H1 (cell line): ENCODE measurements at regions not wholly inside any gene's neighbourhood (a gene's known extent, or its start where the extent isn't known, plus 50 kb on each side); places are given as distances from the start of the nearest gene placed in this dataset.

Experiments used
- CTCF ChIA-PET: fragments of 300-600 bp; sonication (Branson Sonifier 250); formaldehyde crosslinking; loops from one replicate; lab custom pipeline; 2021; ENCODE audit not compliant: partially characterized antibody; lab: Charles Lee
- POLR2A ChIA-PET: fragments of 300-600 bp; sonication (Branson Sonifier 250); formaldehyde crosslinking; loops from one replicate; lab custom pipeline; 2021; ENCODE audit warnings: inconsistent platforms; ENCODE audit not compliant: partially characterized antibody; lab: Charles Lee
- DNase-seq, 2 experiments: peaks; one replicate each; pipeline versions ENCODE4 v3.0.0 to v3.0.0-alpha.2; 2010 to 2022; ENCODE audit warnings: low spot score in 2 of 2, low read depth in 1 of 2, mixed read lengths in 1 of 2
- FAIRE-seq: peaks from 2 replicates; lab custom pipeline; 2011; peaks lifted over from hg19 to GRCh38; lab: Jason Lieb, UNC
- H2AFZ ChIP-seq: 2 replicates; pipeline ENCODE4 v1.8.1; 2012; ENCODE audit warnings: low read length, inconsistent platforms
- H2AK5ac ChIP-seq: 2 replicates; pipeline ENCODE4 v1.6.1; 2013; ENCODE audit warnings: low read depth, low read length
- H2BK120ac ChIP-seq: replicated peaks from 2 replicates; pipeline ENCODE3; 2013; ENCODE audit warnings: low read depth, low read length, inconsistent platforms
- H2BK12ac ChIP-seq: 2 replicates; pipeline ENCODE4 v1.6.1; 2013; ENCODE audit warnings: low read depth, low read length
- H2BK15ac ChIP-seq: 2 replicates; pipeline ENCODE4 v1.6.1; 2013; ENCODE audit warnings: low read length
- H2BK20ac ChIP-seq: 2 replicates; pipeline ENCODE4 v1.6.1; 2013; ENCODE audit warnings: low read length
- H2BK5ac ChIP-seq: 2 replicates; pipeline ENCODE4 v1.6.1; 2013; ENCODE audit warnings: low read depth, low read length
- H3K14ac ChIP-seq: 2 replicates; pipeline ENCODE4 v1.6.1; 2013; ENCODE audit warnings: inconsistent platforms; ENCODE audit not compliant: insufficient read length
- H3K18ac ChIP-seq: 2 replicates; pipeline ENCODE4 v1.6.1; 2013; ENCODE audit warnings: low read length; ENCODE audit errors: extremely low read depth
- H3K23ac ChIP-seq: 2 replicates; pipeline ENCODE4 v1.6.1; 2013; ENCODE audit warnings: inconsistent platforms; ENCODE audit not compliant: insufficient read length
- H3K23me2 ChIP-seq: 2 replicates; pipeline ENCODE4 v1.6.1; 2013; ENCODE audit warnings: low read depth, low read length
- H3K27ac ChIP-seq: 2 replicates; pipeline ENCODE4 v1.6.1; 2011; ENCODE audit warnings: low read depth, low read length, inconsistent platforms
- H3K27me3 ChIP-seq, 4 experiments: replicated peaks in 1 of 4; 1 replicate in 1 of 4; 2 replicates in 3 of 4; pipeline versions ENCODE4 v1.6.1 to v1.8.1; 2011 to 2013; ENCODE audit warnings: low read length in 3 of 4, mild to moderate bottlenecking in 3 of 4, inconsistent platforms in 2 of 4, mixed read lengths in 2 of 4, moderate library complexity in 1 of 4; ENCODE audit not compliant: control insufficient read depth in 3 of 4, insufficient read depth in 3 of 4; ENCODE audit errors: extremely low read depth in 1 of 4
- H3K36me3 ChIP-seq, 4 experiments: 2 replicates each; pipeline versions ENCODE4 v1.6.1 to v1.8.1; 2011 to 2013; ENCODE audit warnings: mild to moderate bottlenecking in 4 of 4, low read length in 3 of 4, moderate library complexity in 2 of 4, control low read depth in 1 of 4, inconsistent platforms in 1 of 4; ENCODE audit not compliant: insufficient read depth in 4 of 4, control insufficient read depth in 2 of 4
- H3K4ac ChIP-seq: replicated peaks from 2 replicates; pipeline ENCODE3; 2013; ENCODE audit warnings: low read length, low read depth, mixed read lengths, inconsistent platforms; ENCODE audit not compliant: insufficient read length
- H3K4me1 ChIP-seq, 4 experiments: replicated peaks in 1 of 4; 1 replicate in 1 of 4; 2 replicates in 3 of 4; pipeline versions ENCODE4 v1.6.1 to v1.8.1; 2011 to 2013; ENCODE audit warnings: low read length in 3 of 4, inconsistent platforms in 2 of 4, mixed read lengths in 1 of 4; ENCODE audit not compliant: insufficient read depth in 4 of 4, control insufficient read depth in 3 of 4
- H3K4me2 ChIP-seq, 2 experiments: 2 replicates each; pipeline versions ENCODE4 v1.6.1 to v1.8.1; 2011 to 2013; ENCODE audit warnings: low read depth in 2 of 2, low read length in 2 of 2, control low read depth in 1 of 2, inconsistent platforms in 1 of 2, mild to moderate bottlenecking in 1 of 2; ENCODE audit not compliant: insufficient read depth in 1 of 2
- H3K4me3 ChIP-seq, 4 experiments: fragments of 200-600, 300-600 bp in 1 of 4; sonication (generic), shearing (Covaris generic), sonication (Bioruptor Twin) in 1 of 4; 2 replicates each; pipeline versions ENCODE4 v1.5.1 to v1.8.1; 2011 to 2016; ENCODE audit warnings: low read length in 4 of 4, low read depth in 3 of 4, control low read depth in 2 of 4, inconsistent platforms in 2 of 4, mild to moderate bottlenecking in 2 of 4, mixed read lengths in 1 of 4, moderate library complexity in 1 of 4; ENCODE audit not compliant: insufficient read depth in 2 of 4; ENCODE audit errors: extremely low read depth in 1 of 4
- H3K56ac ChIP-seq: replicated peaks from 2 replicates; pipeline ENCODE3; 2013; ENCODE audit warnings: low read depth, mild to moderate bottlenecking, mixed read lengths, low read length, inconsistent platforms; ENCODE audit not compliant: insufficient read length
- H3K79me1 ChIP-seq: 2 replicates; pipeline ENCODE4 v1.6.1; 2013; ENCODE audit warnings: low read depth, low read length, control low read depth
- H3K79me2 ChIP-seq, 2 experiments: 2 replicates each; pipeline versions ENCODE4 v1.6.1 to v1.8.1; 2012 to 2013; ENCODE audit warnings: low read length in 2 of 2, mild to moderate bottlenecking in 2 of 2, inconsistent platforms in 1 of 2; ENCODE audit not compliant: insufficient read depth in 2 of 2, control insufficient read depth in 1 of 2
- H3K9ac ChIP-seq, 4 experiments: replicated peaks in 1 of 4; 1 replicate in 1 of 4; 2 replicates in 3 of 4; pipeline versions ENCODE4 v1.6.1 to v1.8.1; 2011 to 2013; ENCODE audit warnings: low read depth in 3 of 4, low read length in 3 of 4, control low read depth in 2 of 4, mild to moderate bottlenecking in 2 of 4, moderate library complexity in 2 of 4, inconsistent platforms in 1 of 4; ENCODE audit errors: extremely low read depth in 1 of 4
- H3K9me3 ChIP-seq, 2 experiments: 2 replicates each; pipeline versions ENCODE4 v1.6.1 to v1.8.1; 2012 to 2013; ENCODE audit warnings: mild to moderate bottlenecking in 2 of 2, moderate library complexity in 2 of 2, control low read depth in 1 of 2, inconsistent platforms in 1 of 2, low read depth in 1 of 2, low read length in 1 of 2, mixed read lengths in 1 of 2; ENCODE audit not compliant: insufficient read depth in 2 of 2
- H4K20me1 ChIP-seq, 2 experiments: replicated peaks in 1 of 2; 2 replicates each; pipeline versions ENCODE3 to v1.8.1; 2011 to 2013; ENCODE audit warnings: inconsistent platforms in 2 of 2, low read length in 2 of 2, mild to moderate bottlenecking in 1 of 2; ENCODE audit not compliant: insufficient read depth in 2 of 2, control insufficient read depth in 1 of 2
- H4K5ac ChIP-seq: 2 replicates; pipeline ENCODE4 v1.6.1; 2013; ENCODE audit warnings: low read length, low read depth, mixed read lengths, inconsistent platforms; ENCODE audit not compliant: insufficient read length
- H4K8ac ChIP-seq: 2 replicates; pipeline ENCODE4 v1.8.0; 2013; ENCODE audit warnings: mild to moderate bottlenecking, moderate library complexity, low read length, inconsistent platforms; ENCODE audit not compliant: insufficient read depth; ENCODE audit errors: extremely low read depth
- H4K91ac ChIP-seq: replicated peaks from 2 replicates; pipeline ENCODE3; 2013; ENCODE audit warnings: low read length, mixed read lengths, inconsistent platforms; ENCODE audit not compliant: insufficient read length
- BACH1 ChIP-seq: IDR thresholded peaks from 2 replicates; pipeline ENCODE4 v1.6.1; 2012; ENCODE audit warnings: low read length, improper control_type of control experiment
- CEBPB ChIP-seq: IDR thresholded peaks from 2 replicates; pipeline ENCODE4 v1.6.1; 2012; ENCODE audit warnings: low read depth, low read length
- EGR1 ChIP-seq: IDR thresholded peaks from 2 replicates; pipeline ENCODE4 v1.6.1; 2011; ENCODE audit warnings: low read depth, low read length, borderline replicate concordance
- EZH2 ChIP-seq: fragments of 200-600 bp; sonication (generic); IDR thresholded peaks from 2 replicates; pipeline ENCODE4 v1.7.1; 2012; ENCODE audit warnings: low read depth, mild to moderate bottlenecking, moderate library complexity, low read length, inconsistent platforms; ENCODE audit not compliant: severe bottlenecking
- RXRA ChIP-seq: IDR thresholded peaks from 2 replicates; pipeline ENCODE4 v1.6.1; 2011; ENCODE audit warnings: low read depth, mild to moderate bottlenecking, low read length, moderate library complexity; ENCODE audit not compliant: insufficient read depth
- SAP30 ChIP-seq: fragments of 300-600 bp; sonication (generic); IDR thresholded peaks from 2 replicates; pipeline ENCODE4 v1.7.1; 2012; ENCODE audit warnings: low read length, moderate library complexity, mild to moderate bottlenecking, inconsistent platforms; ENCODE audit not compliant: insufficient read depth, insufficient replicate concordance
- SIRT6 ChIP-seq: IDR thresholded peaks from one replicate; pipeline ENCODE4 v1.7.1; 2012; ENCODE audit warnings: low read length, inconsistent platforms
- SUZ12 ChIP-seq: fragments of 200-600 bp; sonication (generic); IDR thresholded peaks from 2 replicates; pipeline ENCODE4 v1.6.1; 2012; ENCODE audit warnings: mild to moderate bottlenecking, inconsistent platforms, low read length, moderate library complexity, mixed read lengths
- TBP ChIP-seq: IDR thresholded peaks from 2 replicates; pipeline ENCODE4 v1.6.1; 2011; ENCODE audit warnings: low read depth, low read length, improper control_type of control experiment
- ZNF274 ChIP-seq: IDR thresholded peaks from 2 replicates; pipeline ENCODE4 v1.7.0; 2012; ENCODE audit warnings: low read length, borderline replicate concordance; ENCODE audit errors: extremely low read depth
- WGBS, 2 experiments: shearing (Covaris generic) in 1 of 2; methylation state at CpG; one replicate each; pipeline versions ENCODE4 v1.1.6 to v1.1.7; 2013 to 2015; ENCODE audit warnings: low lambda C conversion rate in 2 of 2, mixed read lengths in 2 of 2, inconsistent platforms in 1 of 2, low coverage in 1 of 2, missing lambda C conversion rate in 1 of 2; ENCODE audit not compliant: insufficient replicate concordance in 2 of 2, insufficient coverage in 1 of 2, insufficient read length in 1 of 2; ENCODE audit errors: extremely low coverage in 1 of 2, missing lambda C conversion rate in 1 of 2; 5-methylcytosine and 5-hydroxymethylcytosine counted together

DNA sequence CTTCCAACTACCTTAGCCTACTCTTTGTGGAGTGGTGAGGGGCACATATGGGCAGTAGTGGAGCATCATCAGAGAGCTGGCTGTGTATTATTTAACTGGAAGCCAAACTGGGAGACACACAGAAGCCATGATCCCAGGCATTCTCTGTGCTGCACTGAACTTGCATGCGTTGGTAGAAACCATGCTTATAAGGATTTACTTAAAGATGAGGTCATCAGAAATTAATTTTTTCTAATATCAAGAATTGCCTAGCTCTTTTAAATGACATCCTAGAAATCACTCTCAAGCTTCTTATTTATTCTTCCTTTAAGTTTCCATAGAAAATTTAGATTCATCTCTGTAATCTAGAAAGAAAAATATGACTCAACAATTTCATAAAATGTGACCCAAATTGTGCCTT is 136.2 kb downstream of the KCNK1 start:
- Histone ChIP-seq H2BK5ac (no peak overlapping the region), H3K14ac (no peak overlapping the region), H3K36me3 (no peaks in the 10 kb centered on the region), H3K23me2 (no peaks in the 10 kb centered on the region), H2BK120ac (no peak overlapping the region), H2AK5ac (no peak overlapping the region), H2BK12ac (no peak overlapping the region), H4K91ac (no peak overlapping the region), H2BK15ac (no peak overlapping the region), H3K4ac (no peak overlapping the region), H3K79me1 (no peaks in the 10 kb centered on the region), H4K8ac (no peak overlapping the region), H4K5ac (no peak overlapping the region), H3K27ac (no peak overlapping the region), H2BK20ac (no peak overlapping the region), H3K27me3 (no peaks in the 10 kb centered on the region), H3K4me3 (no peak overlapping the region)
- WGBS, 2 experiments = 92% methylated on average over 1 of the region's 1 CpG; no CpG with 5 or more reads in 1 of the 2 experiments
- POLR2A ChIA-PET = no interaction called here
- no peak for DNase-seq
- TF ChIP-seq RXRA = no peak
- no peak for TF ChIP-seq SAP30
- TF ChIP-seq SIRT6 = no peak
- TF ChIP-seq TBP = no peak
- TF ChIP-seq BACH1 = no peak
- no peak for TF ChIP-seq EGR1
- no peak for TF ChIP-seq ZNF274
- TF ChIP-seq CEBPB = no peak
- no peak for TF ChIP-seq EZH2
- no peak for TF ChIP-seq SUZ12
- TF ChIP-seq, all 59 proteins: peak for 0
- H2AFZ ChIP-seq = peak overlapping the region; percentile 16; the same call in 1 of the 2 replicates
- no peaks in the 10 kb centered on the region for H4K20me1 ChIP-seq
- CTCF ChIA-PET = interaction anchor here (0.7 to 1.2 kb wide), 2 partner anchors 309 to 592 kb away, joined by 3 read pairs; no protein-coding TSS in a partner anchor
- H3K56ac ChIP-seq = no peak overlapping the region
- H3K79me2 ChIP-seq = no peaks in the 10 kb centered on the region
- H3K9me3 ChIP-seq = no peaks in the 10 kb centered on the region
- H3K4me2 ChIP-seq = no peak overlapping the region
- H3K9ac ChIP-seq = no peak overlapping the region
- no peak overlapping the region for H3K23ac ChIP-seq
- no peak for FAIRE-seq
- no peak overlapping the region for H3K18ac ChIP-seq
- peaks cover 0 to 2% (median 0%) of the 10 kb centered on the region in 4 experiments; a peak in 1 of 7 replicates for H3K4me1 ChIP-seq
